Inferior parietal cortex (tissue), 1 donor: ENCODE measurements at regions not wholly inside any gene's neighbourhood (a gene's known extent, or its start where the extent isn't known, plus 50 kb on each side); places are given as distances from the start of the nearest gene placed in this dataset.

Source experiments
- DNase-seq: peaks from one replicate; pipeline ENCODE4 v3.0.0-alpha.2; 2016; ENCODE audit errors: extremely low spot score

DNA sequence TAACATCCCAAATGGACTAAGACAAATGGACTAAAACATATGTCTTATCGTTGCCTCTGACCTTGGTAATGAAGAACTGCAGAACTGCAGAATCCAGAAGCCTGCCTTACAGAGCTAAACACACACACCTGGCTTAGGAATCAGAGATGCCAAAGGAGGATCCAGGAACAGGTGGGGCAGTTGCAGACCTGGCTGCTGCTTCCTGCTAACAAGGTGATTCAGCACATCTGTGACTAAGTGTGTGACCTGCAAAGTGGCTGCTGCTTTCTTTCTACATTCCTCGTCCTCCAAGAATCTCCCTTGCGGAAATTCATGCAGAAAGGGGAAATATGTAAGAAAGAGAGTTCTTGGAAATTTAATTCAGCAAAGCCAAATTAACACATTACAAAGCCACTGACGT is 96.8 kb upstream of the NLGN4X start:
- no peak for DNase-seq

DNA sequence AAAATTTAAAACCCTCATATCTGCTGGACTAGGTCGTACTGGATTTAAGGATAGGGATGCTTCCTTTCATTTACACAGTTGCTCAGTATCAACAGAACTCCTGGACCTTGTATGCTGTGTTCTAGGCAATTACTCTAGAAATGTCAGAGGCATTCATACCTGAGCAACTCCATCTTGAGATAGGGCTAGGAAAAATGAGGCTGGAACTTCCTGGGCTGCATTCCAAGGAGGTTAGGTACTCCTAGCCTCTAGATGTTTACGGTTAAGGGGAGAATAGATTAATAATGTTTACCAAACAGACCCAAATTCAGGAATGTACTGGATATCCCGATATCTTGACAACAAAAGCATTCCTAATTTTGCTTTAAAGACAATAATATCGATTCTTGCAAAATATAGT is 84.7 kb upstream of the NLGN4X start:
- no peak for DNase-seq

DNA sequence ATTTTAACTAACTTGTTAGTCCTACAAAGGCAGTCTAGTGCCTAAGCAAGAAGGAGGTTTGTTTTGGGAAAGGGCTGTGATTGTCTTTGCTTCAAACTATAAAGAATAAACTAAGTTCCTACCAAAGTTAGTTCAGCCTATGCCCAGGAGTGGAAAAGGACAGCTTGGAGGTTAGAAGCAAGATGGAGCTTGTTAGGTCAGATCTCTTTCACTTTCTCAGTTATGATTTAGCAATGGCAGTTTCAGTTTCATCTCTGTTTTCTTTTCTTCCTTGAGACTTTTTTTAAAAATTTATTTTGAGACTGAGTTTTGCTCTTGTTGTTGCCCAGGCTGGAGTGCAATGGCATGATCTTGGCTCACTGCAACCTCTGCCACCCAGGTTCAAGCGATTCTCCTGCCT is 82.9 kb upstream of the NLGN4X start:
- no peak for DNase-seq

DNA sequence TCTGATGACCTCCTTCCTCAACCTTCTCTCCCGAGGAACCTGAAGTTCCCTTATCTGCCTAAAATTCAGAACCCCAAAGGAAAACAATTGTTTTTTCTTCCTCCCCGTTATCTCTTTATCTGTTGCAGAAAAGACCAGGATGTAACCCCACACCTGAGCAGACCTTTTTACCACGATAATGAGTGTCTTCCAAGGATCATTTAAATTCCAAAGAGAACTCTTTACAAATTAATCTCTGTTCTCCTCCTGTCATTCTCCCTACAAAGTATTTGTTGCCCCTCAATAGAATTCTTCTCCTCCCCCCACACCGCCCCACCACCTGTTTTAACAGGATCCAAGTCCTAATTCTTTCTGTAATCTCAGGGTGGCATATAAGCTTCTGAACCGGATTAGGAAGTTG is 78.5 kb upstream of the NLGN4X start:
- no peak for DNase-seq

DNA sequence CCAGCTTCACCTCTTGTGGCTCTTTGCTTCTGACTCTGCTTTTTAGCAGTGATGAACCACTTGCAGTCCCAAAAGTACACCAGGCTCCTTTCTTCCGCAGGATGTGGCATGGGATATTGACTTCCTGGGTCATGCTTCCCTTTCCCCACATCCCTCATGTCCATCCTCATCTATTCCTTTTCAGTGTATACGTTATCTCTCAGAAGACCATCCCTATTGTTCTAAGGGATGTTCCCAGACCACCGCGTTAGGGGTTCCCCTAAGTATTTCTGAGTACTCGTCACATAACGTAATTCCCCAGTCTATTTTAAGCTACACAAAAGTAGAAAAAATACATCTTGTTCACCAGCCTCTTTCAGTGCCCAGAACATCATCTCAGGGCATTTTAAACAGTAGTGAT is 71.1 kb upstream of the NLGN4X start:
- DNase-seq: no peak

DNA sequence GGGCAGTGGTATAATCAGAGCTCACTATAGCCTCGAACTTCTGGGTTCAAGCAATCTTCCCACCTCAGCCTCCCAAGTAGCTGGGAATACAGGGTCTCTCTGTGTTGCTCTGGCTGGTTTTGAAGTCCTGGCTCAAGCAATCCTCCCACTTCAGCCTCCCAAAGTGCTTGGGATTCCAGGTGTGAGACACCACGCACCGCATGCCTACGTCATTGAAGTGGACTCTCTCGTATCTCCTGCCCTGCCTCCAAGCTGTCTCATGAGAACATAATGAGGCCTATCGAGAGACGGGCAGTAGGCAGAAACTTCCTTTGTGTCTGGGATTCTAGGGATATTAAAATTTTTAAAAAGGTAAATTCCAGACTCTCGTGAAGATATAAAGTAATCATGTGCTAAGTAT is 65.0 kb upstream of the NLGN4X start:
- no peak for DNase-seq

DNA sequence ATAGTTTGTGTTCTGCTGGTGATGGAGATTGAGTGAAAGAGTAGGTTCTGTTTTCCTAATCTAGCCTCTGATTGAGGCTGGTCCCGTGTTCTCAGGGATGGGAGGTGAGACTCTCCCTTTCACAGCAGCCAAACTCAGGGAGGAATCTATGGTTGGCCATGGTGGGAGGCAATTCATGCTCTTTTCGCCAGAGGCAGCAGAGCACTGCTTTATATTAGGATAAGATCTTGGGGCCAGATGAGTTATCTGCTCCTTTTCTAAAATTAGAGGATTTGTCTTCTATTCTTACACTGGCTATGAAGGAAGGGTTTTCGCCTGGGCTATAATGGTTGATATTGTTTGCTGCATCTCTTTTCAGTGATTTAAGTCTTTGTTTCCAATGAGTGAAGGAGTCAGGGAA is 63.9 kb upstream of the NLGN4X start:
- DNase-seq: no peak

DNA sequence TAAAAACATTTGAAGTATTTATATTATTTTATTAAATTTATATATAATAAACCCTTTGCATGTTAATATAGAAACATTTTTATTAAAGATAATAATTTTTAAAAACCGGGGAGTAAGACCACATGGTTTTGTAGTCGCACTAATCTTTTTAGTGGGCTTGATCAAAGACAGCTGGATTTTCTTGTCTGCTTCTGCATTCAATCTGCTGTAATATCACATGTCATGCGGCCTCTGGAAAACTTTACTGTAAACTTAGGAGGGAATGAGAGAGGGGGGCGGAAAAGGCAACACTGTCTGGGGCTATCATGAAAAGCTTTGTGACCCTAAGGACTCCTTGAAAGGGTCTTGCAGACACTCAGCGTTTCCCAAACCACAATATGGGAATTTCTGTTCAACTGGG is 62.8 kb upstream of the NLGN4X start:
- DNase-seq: no peak

DNA sequence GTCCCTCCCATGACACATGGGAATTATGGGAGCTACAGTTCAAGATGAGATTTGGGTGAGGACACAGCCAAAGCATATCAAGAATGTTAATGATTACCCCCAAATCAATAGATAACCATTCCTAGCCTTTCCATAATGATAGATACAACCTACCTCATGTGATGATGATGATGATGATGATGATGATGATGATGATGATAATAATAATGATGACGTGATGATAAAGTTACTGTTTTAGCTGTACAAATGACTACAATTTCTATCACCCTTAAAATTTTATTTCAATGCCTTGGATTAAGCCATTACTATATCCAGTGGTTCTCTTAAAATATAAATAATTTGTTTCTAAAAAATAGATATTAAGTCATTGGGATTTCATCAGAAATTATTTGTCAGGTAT is 55.2 kb upstream of the NLGN4X start:
- DNase-seq: no peak

DNA sequence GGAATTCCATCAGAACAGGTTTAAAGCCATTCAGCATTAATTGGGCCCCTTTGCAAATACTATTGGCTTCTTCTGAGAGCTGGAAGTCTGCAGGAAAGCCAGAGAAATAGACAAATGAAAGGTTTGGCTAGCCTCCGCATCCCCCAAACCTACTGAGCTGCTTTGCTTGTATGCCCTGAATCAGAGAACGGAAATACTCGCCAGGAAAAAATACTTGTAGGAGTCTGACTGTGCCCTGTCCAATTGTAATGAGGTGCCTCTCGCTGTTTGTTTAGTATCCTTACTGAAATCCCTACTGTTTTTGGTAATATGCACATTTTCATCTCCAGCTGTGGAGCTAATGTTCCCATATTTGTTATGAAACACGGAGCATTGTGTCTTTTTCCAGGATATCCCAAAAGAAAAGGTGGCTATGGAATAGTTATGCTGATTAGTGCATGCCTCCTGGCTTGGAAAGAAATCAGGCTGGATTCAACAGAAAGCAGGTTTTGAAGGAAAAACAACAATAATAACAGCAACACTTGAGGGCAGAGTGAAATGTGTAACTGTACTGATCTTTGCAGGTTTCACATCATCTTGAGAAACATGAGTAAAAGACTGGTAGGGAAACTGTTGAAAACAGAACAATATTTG is 50.7 kb upstream of the NLGN4X start:
- no peak for DNase-seq
